ENCODE measurements at regions not wholly inside any gene's neighbourhood (a gene's known extent, or its start where the extent isn't known, plus 50 kb on each side); places are given as distances from the start of the nearest gene placed in this dataset.
A peak's percentile ranks its signal among the peaks of the same experiment; 100 is the strongest.

DNA sequence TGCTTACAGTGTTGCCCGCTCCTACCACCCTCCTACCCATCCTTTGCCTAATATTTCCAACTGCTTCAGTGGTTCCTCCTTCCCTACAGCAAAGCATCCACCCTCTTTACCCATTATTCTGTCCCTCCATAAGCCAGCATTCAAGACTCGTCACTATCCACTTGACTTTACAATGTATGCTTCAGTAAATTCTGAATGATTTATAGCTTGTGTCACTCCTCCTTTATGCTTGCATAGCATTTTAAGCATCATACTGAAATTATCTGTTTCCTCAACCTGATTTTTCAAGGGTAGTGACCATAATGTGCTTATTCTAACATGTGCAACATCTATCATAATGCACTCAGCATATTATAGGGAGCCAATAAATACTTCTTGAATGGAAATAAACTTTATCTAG is 365.5 kb downstream of the RAB28 start:
- DNase-seq (ENCODE audit: extremely low read depth, low read depth), result no peak
- TF ChIP-seq, protein P1, sequence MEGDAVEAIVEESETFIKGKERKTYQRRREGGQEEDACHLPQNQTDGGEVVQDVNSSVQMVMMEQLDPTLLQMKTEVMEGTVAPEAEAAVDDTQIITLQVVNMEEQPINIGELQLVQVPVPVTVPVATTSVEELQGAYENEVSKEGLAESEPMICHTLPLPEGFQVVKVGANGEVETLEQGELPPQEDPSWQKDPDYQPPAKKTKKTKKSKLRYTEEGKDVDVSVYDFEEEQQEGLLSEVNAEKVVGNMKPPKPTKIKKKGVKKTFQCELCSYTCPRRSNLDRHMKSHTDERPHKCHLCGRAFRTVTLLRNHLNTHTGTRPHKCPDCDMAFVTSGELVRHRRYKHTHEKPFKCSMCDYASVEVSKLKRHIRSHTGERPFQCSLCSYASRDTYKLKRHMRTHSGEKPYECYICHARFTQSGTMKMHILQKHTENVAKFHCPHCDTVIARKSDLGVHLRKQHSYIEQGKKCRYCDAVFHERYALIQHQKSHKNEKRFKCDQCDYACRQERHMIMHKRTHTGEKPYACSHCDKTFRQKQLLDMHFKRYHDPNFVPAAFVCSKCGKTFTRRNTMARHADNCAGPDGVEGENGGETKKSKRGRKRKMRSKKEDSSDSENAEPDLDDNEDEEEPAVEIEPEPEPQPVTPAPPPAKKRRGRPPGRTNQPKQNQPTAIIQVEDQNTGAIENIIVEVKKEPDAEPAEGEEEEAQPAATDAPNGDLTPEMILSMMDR (IDR thresholded peaks at IDR 0.05; ENCODE audit: low read depth, low read length), result no peak

DNA sequence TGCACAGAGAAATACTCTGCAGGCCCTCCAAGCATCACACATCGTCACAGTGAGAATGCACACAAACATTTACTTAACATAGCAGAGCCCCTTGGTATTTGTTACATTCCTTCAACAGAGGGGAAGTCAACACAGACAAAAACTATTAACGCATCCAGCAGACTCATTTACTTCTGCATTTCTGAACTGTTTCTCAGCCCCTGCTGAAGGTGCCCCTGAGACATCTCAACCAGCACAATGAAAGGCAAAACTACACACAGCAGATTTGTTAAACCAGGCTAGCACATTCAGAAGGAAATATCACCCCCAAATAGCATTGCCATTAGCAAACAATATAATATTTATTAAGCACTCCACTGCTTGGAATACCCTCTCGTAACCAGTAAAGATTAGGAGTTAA is 367.0 kb downstream of the RAB28 start:
- TF ChIP-seq, protein P1 (IDR thresholded peaks at IDR 0.05; ENCODE audit: low read depth, low read length), result no peak

DNA sequence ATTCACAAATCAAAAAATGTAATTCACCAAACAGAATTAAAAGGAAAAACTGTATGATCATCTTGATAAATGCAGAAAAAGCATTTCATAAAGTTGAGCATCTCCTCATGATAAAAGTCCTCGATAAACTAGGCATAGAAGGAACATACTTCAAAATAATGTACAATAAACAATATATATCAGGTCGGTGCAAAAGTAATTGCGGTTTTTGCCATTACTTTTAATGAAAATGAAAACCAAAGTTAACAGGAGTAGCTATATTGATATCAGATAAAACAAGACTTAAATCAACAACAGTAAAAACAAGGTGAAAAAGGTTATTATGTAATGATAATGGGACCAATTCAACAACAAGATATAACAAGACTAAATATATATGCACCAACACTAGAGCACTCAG is 372.1 kb downstream of the RAB28 start:
- no peak for DNase-seq (ENCODE audit: extremely low read depth, low read depth)
- TF ChIP-seq, protein P1 (IDR thresholded peaks at IDR 0.05; ENCODE audit: low read depth, low read length), result no peak

More for the DNA sequence above, 367.0 kb downstream of the RAB28 start:
- DNase-seq (ENCODE audit: extremely low read depth, low read depth), result no peak

DNA sequence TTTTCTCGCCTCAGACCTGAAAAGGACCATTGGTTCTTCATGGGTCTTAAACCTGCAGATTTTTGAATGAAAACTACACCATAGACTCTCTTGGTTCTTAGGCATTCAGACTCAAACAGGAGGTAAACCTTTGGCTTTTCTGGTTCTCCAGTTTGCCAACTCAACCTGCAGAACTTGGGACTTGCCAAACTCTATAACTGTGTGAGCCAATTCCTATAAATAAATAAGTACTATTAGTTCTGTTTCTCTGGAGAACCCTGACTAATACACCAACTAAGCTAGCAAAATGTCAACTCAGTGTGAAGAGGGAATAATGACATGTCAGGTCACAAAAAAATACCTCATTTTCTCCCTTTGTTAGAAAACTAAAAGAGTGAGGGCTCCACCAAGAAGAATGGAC is 374.6 kb downstream of the RAB28 start:
- DNase-seq (ENCODE audit: extremely low read depth, low read depth), result no peak
- TF ChIP-seq, protein P1 (IDR thresholded peaks at IDR 0.05; ENCODE audit: low read depth, low read length), result no peak

DNA sequence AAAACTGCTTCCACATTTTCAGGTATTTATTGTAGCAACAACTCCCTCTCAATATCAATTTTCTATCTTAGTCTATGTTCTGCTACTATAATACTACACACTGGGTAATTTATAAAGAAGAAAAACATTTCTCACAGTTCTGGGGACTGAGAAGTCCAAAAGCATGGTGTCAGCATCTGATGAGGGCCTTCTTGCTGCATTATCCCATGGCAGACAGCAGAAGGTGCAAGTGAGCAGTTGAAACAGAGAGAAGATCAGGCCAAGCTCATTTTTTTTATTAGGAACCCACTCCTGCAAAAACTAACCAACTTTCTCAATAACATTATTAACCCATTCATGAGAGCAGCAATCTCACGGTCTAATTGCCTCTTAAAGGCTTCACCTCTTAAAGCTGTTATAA is 376.0 kb downstream of the RAB28 start:
- TF ChIP-seq, protein P1 (IDR thresholded peaks at IDR 0.05; ENCODE audit: low read depth, low read length), result peak; percentile 5
- DNase-seq (ENCODE audit: extremely low read depth, low read depth), result no peak

DNA sequence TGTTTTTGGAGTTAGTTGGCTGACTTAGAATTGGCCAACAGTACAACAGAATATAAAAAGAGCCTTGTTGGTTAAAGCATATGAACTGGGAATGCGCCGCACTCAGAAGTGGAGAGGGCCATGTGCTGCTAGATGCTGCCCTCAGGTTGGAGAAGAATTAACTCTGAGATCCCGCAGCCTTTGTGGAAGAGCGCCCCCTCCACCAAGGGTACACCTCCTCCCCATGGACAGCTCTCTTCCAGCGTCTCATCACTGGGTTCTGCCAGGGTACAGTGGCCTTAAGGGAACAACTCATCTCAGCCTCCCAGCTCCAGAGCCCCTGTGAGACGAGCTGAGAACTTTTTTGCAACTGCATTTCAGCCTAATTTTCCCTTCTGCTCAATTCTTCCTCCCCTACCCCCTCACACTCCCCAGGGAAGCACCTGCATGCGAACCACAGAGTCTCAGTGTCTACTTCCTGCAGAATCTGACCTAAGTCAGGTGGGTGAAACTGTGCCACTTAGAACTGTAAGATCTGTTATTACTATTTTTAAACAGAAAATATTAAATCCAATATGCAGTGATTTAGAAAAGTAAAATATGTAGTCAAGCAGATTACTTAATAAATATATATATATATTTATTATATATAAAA is 380.6 kb downstream of the RAB28 start:
- TF ChIP-seq, protein P1 (IDR thresholded peaks at IDR 0.05; ENCODE audit: low read depth, low read length), result no peak
- DNase-seq (ENCODE audit: extremely low read depth, low read depth), result no peak

DNA sequence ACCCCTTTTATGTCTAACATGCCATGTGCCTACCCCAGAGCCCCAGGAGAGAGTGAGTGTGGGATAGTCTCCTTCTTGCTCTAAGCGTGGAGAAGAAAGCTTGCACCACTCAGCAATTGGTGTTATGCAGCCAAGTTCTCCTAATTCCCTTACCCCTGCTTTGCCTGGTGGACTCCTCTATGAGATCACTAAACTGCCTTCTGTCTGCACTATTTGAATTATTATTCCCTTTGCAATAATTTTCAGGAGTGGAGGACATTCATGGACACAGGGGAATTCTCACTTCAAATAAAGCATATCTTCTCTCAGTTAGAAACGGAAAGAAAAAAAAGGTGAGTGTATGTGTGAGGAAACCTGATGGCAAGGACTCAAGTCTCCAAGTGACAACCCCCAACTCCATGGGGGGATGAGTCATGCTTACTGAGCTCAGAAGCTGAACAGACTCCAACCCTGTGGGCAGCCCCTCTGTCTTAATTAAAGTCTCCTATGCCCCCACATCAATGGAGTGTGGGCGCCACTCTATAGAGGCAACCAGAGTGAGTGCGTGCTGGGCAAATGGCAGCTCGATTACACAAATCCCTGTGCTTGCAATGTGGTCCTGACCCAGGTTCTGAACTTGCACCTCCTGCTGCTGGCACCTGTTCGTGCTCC is 381.9 kb downstream of the RAB28 start:
- TF ChIP-seq, protein P1 (IDR thresholded peaks at IDR 0.05; ENCODE audit: low read depth, low read length), result no peak
- no peak for DNase-seq (ENCODE audit: extremely low read depth, low read depth)
